ENCODE measurements at regions not wholly inside any gene's neighbourhood (a gene's known extent, or its start where the extent isn't known, plus 50 kb on each side); places are given as distances from the start of the nearest gene placed in this dataset.

DNA sequence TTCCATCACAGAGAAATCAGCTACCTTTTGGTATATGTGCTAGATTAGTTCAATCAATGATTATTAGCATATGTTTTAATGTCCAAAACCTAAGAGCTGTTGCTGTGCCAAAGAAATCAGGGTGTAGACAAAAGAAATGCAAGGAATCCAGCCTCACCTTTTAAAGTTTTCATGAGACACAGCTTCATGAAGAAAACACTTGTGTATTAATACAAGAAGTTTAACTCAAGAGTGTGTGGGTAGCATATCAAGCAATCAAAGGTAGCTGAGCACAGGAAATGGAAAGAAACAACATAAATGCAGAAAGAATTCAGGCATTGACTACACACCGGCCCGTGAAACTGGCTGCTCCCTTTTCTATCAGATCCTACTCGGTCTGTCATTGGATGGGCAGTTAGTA, 76.0 kb upstream of the CAV2 start:
- ATAC-seq = no peak
- Histone ChIP-seq H3K27me3 (ENCODE audit: insufficient read depth in 3 of 3, low read length in 2 of 3) (no peaks in the 10 kb centered on the region), H3K27ac (no peak overlapping the region), H3K36me3 (ENCODE audit: insufficient read depth in 1 of 2, low read depth in 1 of 2) (no peaks in the 10 kb centered on the region), H3K4me3 (no peak overlapping the region), H3K4me1 (peaks cover 3% of the 10 kb centered on the region), H3K9me3 (no peaks in the 10 kb centered on the region)
- intact Hi-C loops (cut with DNase I) = no loop called here
- no peak for TF ChIP-seq CTCF (IDR thresholded peaks at IDR 0.05)
- WGBS, 3 donors = 63 to 69% (median 68%) methylated on average over 3 of the region's 3 CpGs
- DNase-seq = no peak

GRCh38 chr7:116425647-116426209, 73.8 kb upstream of the CAV2 start:
- ATAC-seq (no peak), DNase-seq (no peak)
- Histone ChIP-seq H3K4me1 (peaks cover 3% of the 10 kb centered on the region), H3K36me3 (ENCODE audit: insufficient read depth in 1 of 2, low read depth in 1 of 2) (no peaks in the 10 kb centered on the region), H3K4me3 (no peak overlapping the region), H3K27me3 (ENCODE audit: insufficient read depth in 3 of 3, low read length in 2 of 3) (no peaks in the 10 kb centered on the region), H3K9me3 (no peaks in the 10 kb centered on the region), H3K27ac (no peak overlapping the region)
- 41 to 54% (median 51%) methylated on average over 3 of the region's 3 CpGs for WGBS, 3 donors
- intact Hi-C loops (cut with DNase I) = no loop called here
- TF ChIP-seq CTCF (IDR thresholded peaks at IDR 0.05) = no peak

GRCh38 chr7:116426428-116427156, 72.9 kb upstream of the CAV2 start:
- Histone ChIP-seq H3K4me3 (no peak overlapping the region), H3K27ac (peak overlapping the region; percentile 33), H3K4me1 (peaks cover 3% of the 10 kb centered on the region), H3K9me3 (no peaks in the 10 kb centered on the region), H3K27me3 (ENCODE audit: insufficient read depth in 3 of 3, low read length in 2 of 3) (no peaks in the 10 kb centered on the region), H3K36me3 (ENCODE audit: insufficient read depth in 1 of 2, low read depth in 1 of 2) (no peaks in the 10 kb centered on the region)
- intact Hi-C loops (cut with DNase I) = no loop called here
- 60 to 63% (median 63%) methylated on average over 4 of the region's 4 CpGs for WGBS, 3 donors
- TF ChIP-seq CTCF (IDR thresholded peaks at IDR 0.05) = no peak
- no peak for ATAC-seq
- no peak for DNase-seq

GRCh38 chr7:116429986-116430619, 69.4 kb upstream of the CAV2 start:
- 96 to 97% (median 97%) methylated on average over 1 of the region's 1 CpG for WGBS, 3 donors
- H3K36me3 ChIP-seq (ENCODE audit: insufficient read depth in 1 of 2, low read depth in 1 of 2) = no peaks in the 10 kb centered on the region
- peaks cover 3% of the 10 kb centered on the region for H3K4me1 ChIP-seq
- no peak for TF ChIP-seq CTCF (IDR thresholded peaks at IDR 0.05)
- DNase-seq = no peak
- ATAC-seq = no peak
- H3K9me3 ChIP-seq = no peaks in the 10 kb centered on the region
- H3K4me3 ChIP-seq = no peak overlapping the region
- no peak overlapping the region for H3K27ac ChIP-seq
- intact Hi-C loops (cut with DNase I) = no loop called here
- H3K27me3 ChIP-seq (ENCODE audit: insufficient read depth in 3 of 3, low read length in 2 of 3) = no peaks in the 10 kb centered on the region
